HG03060 (cell line): ENCODE measurements at regions not wholly inside any gene's neighbourhood (a gene's known extent, or its start where the extent isn't known, plus 50 kb on each side); places are given as distances from the start of the nearest gene placed in this dataset.
A peak's percentile ranks its signal among the peaks of the same experiment; 100 is the strongest.

Source experiments
- ATAC-seq: cut with Tn5 transposase; IDR thresholded peaks from one replicate; pipeline ENCODE4 v1.9.1; 2021; ENCODE audit warnings: low read depth, moderate number of reproducible peaks; ENCODE audit not compliant: unreplicated experiment

- no peak for ATAC-seq
Observed at GRCh38 chr5:97907646-97908400, 724.8 kb upstream of the RIOK2 start.

- ATAC-seq = no peak
Observed at GRCh38 chr5:97909541-97909940, 726.5 kb upstream of the RIOK2 start.

GRCh38 chr5:97914483-97914882 is 731.4 kb upstream of the RIOK2 start:
- ATAC-seq = no peak

- ATAC-seq = no peak
Observed at GRCh38 chr5:97915106-97915505, 732.1 kb upstream of the RIOK2 start.

GRCh38 chr5:97918057-97918456 is 735.0 kb upstream of the RIOK2 start:
- no peak for ATAC-seq

GRCh38 chr5:97918620-97919019 is 735.6 kb upstream of the RIOK2 start:
- ATAC-seq = no peak

- no peak for ATAC-seq
Observed at GRCh38 chr5:97919719-97920118, 736.7 kb upstream of the RIOK2 start.

- no peak for ATAC-seq
Observed at GRCh38 chr5:97922776-97923175, 739.7 kb upstream of the RIOK2 start.

GRCh38 chr5:97923496-97923895 is 740.4 kb upstream of the RIOK2 start:
- ATAC-seq = peak; percentile 70

GRCh38 chr5:97923997-97924396 is 741.0 kb upstream of the RIOK2 start:
- peak; percentile 34 for ATAC-seq

GRCh38 chr5:97929383-97929782 is 746.3 kb upstream of the RIOK2 start:
- ATAC-seq = no peak

GRCh38 chr5:97931829-97932228 is 748.8 kb upstream of the RIOK2 start:
- no peak for ATAC-seq

GRCh38 chr5:97936231-97936630 is 753.2 kb upstream of the RIOK2 start:
- ATAC-seq = no peak

GRCh38 chr5:97937846-97938245 is 754.8 kb upstream of the RIOK2 start:
- ATAC-seq = no peak

- no peak for ATAC-seq
Observed at GRCh38 chr5:97943036-97943435, 760.0 kb upstream of the RIOK2 start.

- ATAC-seq = no peak
Observed at GRCh38 chr5:97951139-97951538, 768.1 kb upstream of the RIOK2 start.

- ATAC-seq = no peak
Observed at GRCh38 chr5:97955450-97955849, 772.4 kb upstream of the RIOK2 start.

GRCh38 chr5:97967292-97967691 is 784.2 kb upstream of the RIOK2 start:
- no peak for ATAC-seq

- ATAC-seq = no peak
Observed at GRCh38 chr5:97968346-97968745, 785.3 kb upstream of the RIOK2 start.

GRCh38 chr5:97979740-97980139 is 793.7 kb upstream of the RGMB start:
- no peak for ATAC-seq

- ATAC-seq = no peak
Observed at GRCh38 chr5:97980291-97980690, 793.2 kb upstream of the RGMB start.

GRCh38 chr5:97986069-97986468 is 787.4 kb upstream of the RGMB start:
- ATAC-seq = no peak

GRCh38 chr5:97991236-97991635 is 782.2 kb upstream of the RGMB start:
- no peak for ATAC-seq
